CD4-positive, alpha-beta T cell (primary cell): ENCODE measurements at regions not wholly inside any gene's neighbourhood (a gene's known extent, or its start where the extent isn't known, plus 50 kb on each side); places are given as distances from the start of the nearest gene placed in this dataset.

Source experiments
- ATAC-seq: fragments of 200-7000 bp; cut with Tn5 transposase; one replicate; pipeline ENCODE4 v1.10.0; 2022; ENCODE audit warnings: mild to moderate bottlenecking; ENCODE audit not compliant: poor library complexity
- CTCF ChIA-PET: fragments of 350-600 bp; sonication (Branson Sonifier 250); formaldehyde crosslinking; loops from one replicate; lab custom pipeline; 2021; ENCODE audit warnings: antibody characterized with exemption, inconsistent platforms; lab: Charles Lee
- POLR2A ChIA-PET: fragments of 350-600 bp; sonication (Branson Sonifier 250); formaldehyde crosslinking; loops from one replicate; lab custom pipeline; 2021; ENCODE audit warnings: antibody characterized with exemption, inconsistent platforms; lab: Charles Lee
- DNase-seq, 14 experiments: peaks; one replicate each; pipeline ENCODE4 v3.0.0-alpha.2; 2013 to 2020; ENCODE audit warnings: mixed read lengths in 2 of 14
- H3K27ac ChIP-seq, 2 donors: one replicate each; pipeline versions ENCODE4 v1.5.1 to v1.7.0; 2013; ENCODE audit warnings: low read length in 2 of 2, low read depth in 1 of 2, mild to moderate bottlenecking in 1 of 2
- H3K27me3 ChIP-seq, 2 experiments: 1 replicate in 1 of 2; 2 replicates in 1 of 2; pipeline versions ENCODE4 v1.6.1 to v1.7.0; 2013; ENCODE audit warnings: low read length in 2 of 2, control low read depth in 1 of 2, mild to moderate bottlenecking in 1 of 2, moderate library complexity in 1 of 2; ENCODE audit not compliant: insufficient read depth in 2 of 2, control insufficient read depth in 1 of 2
- H3K36me3 ChIP-seq: one replicate; pipeline ENCODE4 v1.6.1; 2013; ENCODE audit warnings: low read length, control low read depth; ENCODE audit not compliant: insufficient read depth
- H3K4me1 ChIP-seq: one replicate; pipeline ENCODE4 v1.6.1; 2013; ENCODE audit warnings: low read length, control low read depth; ENCODE audit not compliant: insufficient read depth
- H3K4me3 ChIP-seq: one replicate; pipeline ENCODE4 v1.5.1; 2013; ENCODE audit warnings: mild to moderate bottlenecking, low read length, moderate library complexity
- H3K9me3 ChIP-seq, 2 experiments: 1 replicate in 1 of 2; 2 replicates in 1 of 2; pipeline versions ENCODE4 v1.6.1 to v1.7.0; 2013; ENCODE audit warnings: low read length in 2 of 2, mild to moderate bottlenecking in 2 of 2, control low read depth in 1 of 2, moderate library complexity in 1 of 2; ENCODE audit not compliant: control insufficient read depth in 1 of 2, insufficient read depth in 1 of 2
- H3K27ac Mint-ChIP-seq: one replicate; pipeline ENCODE4 v1.8.0; 2020; ENCODE audit warnings: mixed read lengths
- H3K27me3 Mint-ChIP-seq: one replicate; pipeline ENCODE4 v1.8.0; 2021; ENCODE audit warnings: mixed read lengths
- H3K36me3 Mint-ChIP-seq: one replicate; pipeline ENCODE4 v1.8.0; 2021; ENCODE audit warnings: low read depth, mixed read lengths
- H3K4me1 Mint-ChIP-seq: one replicate; pipeline ENCODE4 v1.8.0; 2021; ENCODE audit warnings: low read depth, mixed read lengths
- H3K4me3 Mint-ChIP-seq: one replicate; pipeline ENCODE4 v1.8.0; 2020; ENCODE audit warnings: mild to moderate bottlenecking, mixed read lengths
- H3K9me3 Mint-ChIP-seq: one replicate; pipeline ENCODE4 v1.8.0; 2020; ENCODE audit warnings: mixed read lengths
- CTCF ChIP-seq: fragments of 200-600 bp; IDR thresholded peaks from one replicate; pipeline ENCODE4 v1.8.0; 2022; ENCODE audit warnings: antibody characterized with exemption, mild to moderate bottlenecking
- intact Hi-C, 2 experiments: fragments of 100-400 bp; cut with DNase I in 1 of 2; cut with micrococcal nuclease in 1 of 2; formaldehyde crosslinking; loops; one replicate each; pipeline versions ENCODE4 v1.15.1 to v1.9.0; 2023 to 2025; cut with DNase I, micrococcal nuclease

DNA sequence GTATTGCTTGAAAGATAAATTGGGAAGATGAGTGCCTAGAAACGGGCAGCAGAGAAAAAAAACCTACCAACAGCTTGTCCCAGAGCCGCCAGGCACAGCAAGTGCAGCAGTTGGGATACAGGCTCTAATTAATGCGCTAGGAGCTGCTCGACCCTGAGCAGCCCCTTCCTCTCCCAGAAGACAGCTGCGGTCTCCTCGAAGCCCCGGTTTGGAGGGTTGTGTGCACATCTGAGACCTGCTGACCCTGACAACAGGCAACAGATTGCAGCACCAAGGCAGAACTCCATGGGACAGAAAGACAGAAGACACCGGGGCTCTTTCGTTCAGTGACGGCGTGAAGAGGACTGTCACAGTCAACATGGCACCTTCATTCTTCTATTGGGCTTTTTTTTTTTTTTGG is 101.4 kb downstream of the TSEN15 start:
- ATAC-seq = no peak
- TF ChIP-seq CTCF = no peak
- H3K4me3 ChIP-seq = peak overlapping the region; percentile 19
- H3K27me3 ChIP-seq = peaks cover 11 to 16% of the 10 kb centered on the region in 2 experiments
- H3K4me3 Mint-ChIP-seq = no peak overlapping the region
- DNase-seq = peak in 1 of 14 experiments; percentile 10
- no peaks in the 10 kb centered on the region for H3K36me3 Mint-ChIP-seq
- intact Hi-C loops = no loop called here
- H3K27me3 Mint-ChIP-seq = peaks cover 41% of the 10 kb centered on the region
- no peak overlapping the region for H3K27ac ChIP-seq
- H3K27ac Mint-ChIP-seq = no peak overlapping the region
- no peaks in the 10 kb centered on the region for H3K9me3 Mint-ChIP-seq
- POLR2A ChIA-PET = no interaction called here
- CTCF ChIA-PET = no interaction called here
- no peaks in the 10 kb centered on the region for H3K36me3 ChIP-seq
- no peaks in the 10 kb centered on the region for H3K9me3 ChIP-seq
- H3K4me1 ChIP-seq = peaks cover 10% of the 10 kb centered on the region
- H3K4me1 Mint-ChIP-seq = peaks cover 7% of the 10 kb centered on the region

DNA sequence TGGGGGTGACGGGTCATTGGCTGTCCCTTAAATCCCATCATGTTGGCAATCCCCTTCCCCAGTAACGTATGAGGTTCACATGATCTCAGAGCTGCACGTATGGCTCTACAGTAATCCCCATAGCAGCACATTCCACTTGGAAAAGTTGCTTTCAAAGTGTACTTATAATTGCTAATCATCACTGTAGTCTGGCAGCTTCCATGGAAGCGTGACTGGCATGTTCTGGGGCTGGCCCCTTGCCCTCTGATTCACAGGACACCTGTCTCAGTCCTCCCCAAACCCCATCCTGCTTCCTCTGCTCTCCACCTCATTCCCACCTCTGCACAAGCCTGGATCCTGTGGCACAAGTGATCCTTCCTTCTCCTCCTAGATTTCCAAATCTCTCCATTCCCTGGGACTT is 102.2 kb downstream of the TSEN15 start:
- Mint-ChIP-seq H3K27me3 (peaks cover 39% of the 10 kb centered on the region), H3K9me3 (no peaks in the 10 kb centered on the region), H3K36me3 (no peaks in the 10 kb centered on the region), H3K4me1 (peaks cover 7% of the 10 kb centered on the region), H3K27ac (no peak overlapping the region), H3K4me3 (no peak overlapping the region)
- H3K27me3 ChIP-seq = peaks cover 11 to 16% of the 10 kb centered on the region in 2 experiments
- intact Hi-C loops = no loop called here
- H3K27ac ChIP-seq = no peak overlapping the region
- peaks cover 10% of the 10 kb centered on the region for H3K4me1 ChIP-seq
- ChIA-PET POLR2A (no interaction called here), CTCF (no interaction called here)
- TF ChIP-seq CTCF = no peak
- H3K9me3 ChIP-seq = no peaks in the 10 kb centered on the region
- DNase-seq (no peak), ATAC-seq (no peak)
- no peaks in the 10 kb centered on the region for H3K36me3 ChIP-seq
- H3K4me3 ChIP-seq = no peak overlapping the region

GRCh38 chr1:184156521-184157393 is 105.2 kb downstream of the TSEN15 start:
- H3K4me3 Mint-ChIP-seq = no peak overlapping the region
- DNase-seq (no peak), ATAC-seq (no peak)
- peaks cover 28% of the 10 kb centered on the region for H3K27me3 Mint-ChIP-seq
- H3K27ac Mint-ChIP-seq = no peak overlapping the region
- peaks cover 7% of the 10 kb centered on the region for H3K4me1 Mint-ChIP-seq
- H3K36me3 ChIP-seq = no peaks in the 10 kb centered on the region
- H3K9me3 Mint-ChIP-seq = no peaks in the 10 kb centered on the region
- TF ChIP-seq CTCF = no peak
- H3K27me3 ChIP-seq = peaks cover 11% of the 10 kb centered on the region in 2 experiments
- intact Hi-C loops = no loop called here
- no peaks in the 10 kb centered on the region for H3K36me3 Mint-ChIP-seq
- no peak overlapping the region for H3K27ac ChIP-seq
- H3K9me3 ChIP-seq = no peaks in the 10 kb centered on the region
- H3K4me1 ChIP-seq = peaks cover 10% of the 10 kb centered on the region
- ChIA-PET CTCF (no interaction called here), POLR2A (no interaction called here)
- no peak overlapping the region for H3K4me3 ChIP-seq
